GM10266 (cell line): ENCODE measurements at regions not wholly inside any gene's neighbourhood (a gene's known extent, or its start where the extent isn't known, plus 50 kb on each side); places are given as distances from the start of the nearest gene placed in this dataset.

ENCODE experiments used
- DNase-seq: peaks from one replicate; pipeline ENCODE4 v3.0.0; 2012; ENCODE audit errors: extremely low spot score
- CTCF ChIP-seq: IDR thresholded peaks from 2 replicates; pipeline ENCODE4 v1.5.1; 2012; ENCODE audit warnings: mild to moderate bottlenecking, low read depth; ENCODE audit not compliant: control insufficient read depth, insufficient read depth; ENCODE audit errors: missing control alignments

GRCh38 chr15:95653361-95653805, 677.1 kb upstream of the NR2F2 start:
- DNase-seq, result no peak
- TF ChIP-seq CTCF, result no peak

- DNase-seq, result no peak
- TF ChIP-seq CTCF, result no peak
Observed at GRCh38 chr15:95655089-95655607, 675.4 kb upstream of the NR2F2 start.

- no peak for TF ChIP-seq CTCF
- no peak for DNase-seq
Observed at GRCh38 chr15:95656595-95656994, 673.9 kb upstream of the NR2F2 start.

- no peak for TF ChIP-seq CTCF
- no peak for DNase-seq
Observed at GRCh38 chr15:95658799-95659198, 671.7 kb upstream of the NR2F2 start.

- no peak for DNase-seq
- no peak for TF ChIP-seq CTCF
Observed at GRCh38 chr15:95659656-95660055, 670.8 kb upstream of the NR2F2 start.

GRCh38 chr15:95662638-95663037, 667.9 kb upstream of the NR2F2 start:
- DNase-seq, result no peak
- TF ChIP-seq CTCF, result no peak

GRCh38 chr15:95663156-95664100, 667.1 kb upstream of the NR2F2 start:
- no peak for TF ChIP-seq CTCF
- no peak for DNase-seq
